UCSD-AML1 (cell line): ENCODE measurements at regions not wholly inside any gene's neighbourhood (a gene's known extent, or its start where the extent isn't known, plus 50 kb on each side); places are given as distances from the start of the nearest gene placed in this dataset.
A peak's percentile ranks its signal among the peaks of the same experiment; 100 is the strongest.
"Not testable (repeated sequence)": the region's sequence is repeated elsewhere in the genome, so short reads cannot be mapped to it uniquely, and the experiment has no call there.

ENCODE experiments used
- DNase-seq: peaks from one replicate; lab custom pipeline; 2025; ENCODE audit not compliant: unreplicated experiment; lab: John Stamatoyannopoulos, UW

- no peak for DNase-seq
Measured at GRCh38 chr3:127069814-127070440, 87.0 kb downstream of the PLXNA1 start.

- DNase-seq = no peak
Measured at GRCh38 chr3:127070776-127071175, 87.9 kb downstream of the PLXNA1 start.

DNA sequence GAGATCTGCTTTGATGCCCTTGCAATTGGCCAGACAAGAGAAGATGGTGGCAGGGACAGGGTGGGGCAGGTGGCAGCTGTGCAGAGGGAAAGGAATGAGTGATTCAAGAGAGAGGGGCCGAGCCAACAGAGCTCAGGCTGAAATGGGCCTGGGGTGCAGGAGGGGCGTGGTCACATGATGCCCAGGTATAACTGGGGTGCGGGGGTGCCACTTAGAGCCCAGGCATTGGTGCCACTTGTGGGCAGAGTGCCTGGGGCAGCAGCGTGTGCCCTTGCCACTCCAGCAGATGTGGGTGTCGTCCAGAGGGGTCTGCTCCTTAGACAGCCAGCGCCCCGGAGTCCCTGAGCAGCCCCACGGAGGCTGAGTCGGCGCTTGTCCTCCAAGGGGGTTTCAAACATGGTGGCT lies 88.7 kb downstream of the PLXNA1 start:
- no peak for DNase-seq

- DNase-seq = no peak
Measured at GRCh38 chr3:127072221-127072771, 89.4 kb downstream of the PLXNA1 start.

- DNase-seq = no peak
Measured at GRCh38 chr3:127072971-127073783, 90.3 kb downstream of the PLXNA1 start.

DNA sequence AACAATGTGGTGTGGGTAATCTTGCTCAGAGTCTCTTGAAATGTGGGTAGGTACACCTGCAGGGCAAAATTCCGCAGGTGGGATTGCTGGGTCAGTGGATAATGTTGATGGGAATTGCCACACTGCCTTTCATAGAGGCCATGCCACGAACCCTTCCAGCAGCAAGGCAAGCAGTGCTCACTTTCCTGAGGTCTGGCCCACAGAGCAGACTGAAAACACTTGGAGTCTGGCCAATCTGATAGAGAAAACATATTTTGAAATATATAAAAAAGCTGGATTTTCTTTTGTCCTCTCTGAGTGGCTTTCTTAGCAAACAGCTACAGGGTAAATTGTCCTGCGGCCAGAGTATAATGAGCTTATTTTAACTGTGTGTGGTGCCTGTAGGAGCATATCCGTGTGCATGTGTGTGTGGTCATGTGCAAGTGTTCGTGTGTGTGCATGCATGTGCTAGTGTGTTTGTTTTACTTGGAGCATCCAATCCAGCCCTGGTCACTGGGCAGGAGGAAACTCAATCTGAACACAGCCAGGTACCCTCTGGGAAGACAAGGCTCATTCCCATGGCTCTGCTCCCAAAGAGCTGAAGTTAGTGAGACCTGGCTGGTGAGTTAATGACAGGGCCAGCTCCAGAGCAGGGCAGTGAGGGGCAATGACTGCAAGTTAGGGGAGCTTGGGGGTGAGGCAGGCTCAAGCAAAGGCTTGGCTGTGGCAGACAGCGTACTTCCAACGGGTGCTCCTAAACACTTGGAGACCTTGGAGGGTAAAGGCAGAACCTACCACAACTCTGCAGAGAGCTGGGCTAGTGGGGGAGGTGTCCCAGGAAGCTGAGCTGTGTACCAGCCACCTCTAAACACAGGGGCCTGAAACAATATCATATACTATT lies 91.3 kb downstream of the PLXNA1 start:
- no peak for DNase-seq

DNA sequence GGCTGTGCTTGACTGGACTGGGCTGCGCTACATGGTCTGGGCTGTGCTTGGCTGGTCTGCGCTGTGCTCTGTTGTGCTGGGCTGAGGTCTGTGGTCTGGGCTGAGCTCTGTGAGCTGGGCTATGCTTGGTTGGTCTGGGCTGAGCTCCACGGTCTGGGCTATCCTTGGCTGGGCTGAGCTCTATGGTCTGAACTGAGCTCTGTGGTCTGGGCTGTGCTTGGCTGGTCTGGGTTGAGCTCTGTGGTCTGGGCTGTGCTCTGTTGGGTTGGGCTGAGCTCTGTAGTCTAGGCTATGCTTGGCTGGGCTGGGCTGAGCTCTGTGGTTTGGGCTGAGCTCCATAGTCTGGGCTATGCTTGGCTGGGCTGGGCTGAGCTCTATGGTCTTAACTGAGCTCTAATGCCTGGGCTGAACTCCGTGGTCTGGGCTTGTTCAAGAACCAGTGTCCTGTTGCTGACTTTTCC lies 92.0 kb downstream of the PLXNA1 start:
- DNase-seq = peak; percentile 49

DNA sequence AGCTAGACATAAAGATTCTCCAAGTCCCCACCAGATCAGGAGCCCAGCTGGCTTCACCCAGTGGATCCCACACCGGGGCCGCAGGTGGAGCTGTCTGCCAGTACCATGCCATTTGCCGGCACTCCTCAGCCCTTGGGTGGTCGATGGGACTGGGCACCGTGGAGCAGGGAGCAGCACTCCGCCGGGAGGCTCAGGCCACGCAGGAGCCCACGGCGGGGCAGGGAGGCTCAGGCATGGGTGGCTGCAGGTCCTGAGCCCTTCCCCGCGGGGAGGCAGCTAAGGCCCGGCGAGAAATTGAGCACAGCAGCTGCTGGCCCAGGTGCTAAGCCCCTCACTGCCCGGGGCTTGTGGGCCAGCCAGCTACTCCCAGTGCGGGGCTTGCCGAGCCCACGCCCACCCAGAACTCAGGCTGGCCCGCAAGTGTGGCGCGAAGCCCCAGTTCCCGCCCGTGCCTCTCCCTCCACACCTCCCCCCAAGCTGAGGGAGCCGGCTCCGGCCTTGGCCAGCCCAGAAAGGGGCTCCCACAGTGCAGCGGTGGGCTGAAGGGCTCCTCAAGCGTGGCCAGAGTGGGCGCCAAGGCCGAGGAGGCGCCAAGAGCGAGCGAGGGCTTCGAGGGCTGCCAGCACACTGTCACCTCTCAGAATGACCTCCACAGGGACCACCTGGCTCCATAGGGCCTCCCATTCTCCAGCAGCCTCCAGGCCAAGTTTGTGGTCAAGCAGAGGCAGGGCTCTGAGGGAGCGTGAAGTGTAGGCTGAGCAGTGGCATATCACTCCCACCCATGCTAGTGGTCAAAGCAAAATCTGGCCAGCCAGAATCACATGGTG lies 93.5 kb downstream of the PLXNA1 start:
- not testable (repeated sequence) for DNase-seq

DNA sequence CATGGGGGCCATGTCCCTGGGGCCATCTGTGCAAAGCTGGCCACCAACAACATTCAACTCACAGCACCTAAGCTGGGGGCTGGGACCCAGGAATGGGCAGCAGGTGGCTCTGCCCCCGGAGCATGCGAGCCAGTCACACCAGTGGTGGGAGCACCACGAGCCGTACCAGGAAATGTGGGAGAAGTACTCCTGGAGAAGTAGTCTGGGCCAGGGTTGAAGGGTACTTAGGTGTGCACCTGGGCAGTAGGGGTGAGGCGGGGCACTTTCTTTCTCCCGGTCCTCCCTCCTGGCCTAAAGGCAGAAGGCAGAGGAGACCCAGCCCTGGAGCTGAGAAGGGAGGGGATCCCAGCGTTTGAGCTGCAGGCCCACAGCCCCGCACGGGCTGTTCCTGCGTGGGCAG lies 94.2 kb downstream of the PLXNA1 start:
- DNase-seq = no peak

GRCh38 chr3:127077505-127078064 lies 94.7 kb downstream of the PLXNA1 start:
- no peak for DNase-seq

DNA sequence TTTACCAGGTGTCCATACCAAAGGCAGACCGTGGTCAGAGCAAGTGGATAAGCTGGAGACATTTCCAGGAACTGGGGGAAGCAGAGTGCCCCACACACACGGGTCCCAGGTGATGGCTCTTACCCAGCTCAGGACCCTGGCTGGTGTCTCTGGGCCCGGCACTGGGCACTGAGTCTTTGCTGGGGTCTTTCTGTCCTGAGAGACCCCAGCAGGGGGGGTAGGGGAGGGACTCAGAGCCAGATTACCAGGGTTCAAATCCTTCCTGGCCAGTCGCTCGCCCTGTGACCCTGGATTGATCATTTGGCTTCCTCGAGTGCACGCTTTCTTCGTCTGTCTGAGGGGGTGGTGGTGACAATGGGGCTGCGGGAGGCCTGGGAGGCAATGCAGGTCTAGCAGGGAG lies 95.7 kb downstream of the PLXNA1 start:
- no peak for DNase-seq

- DNase-seq = no peak
Measured at GRCh38 chr3:127079211-127079610, 96.3 kb downstream of the PLXNA1 start.

DNA sequence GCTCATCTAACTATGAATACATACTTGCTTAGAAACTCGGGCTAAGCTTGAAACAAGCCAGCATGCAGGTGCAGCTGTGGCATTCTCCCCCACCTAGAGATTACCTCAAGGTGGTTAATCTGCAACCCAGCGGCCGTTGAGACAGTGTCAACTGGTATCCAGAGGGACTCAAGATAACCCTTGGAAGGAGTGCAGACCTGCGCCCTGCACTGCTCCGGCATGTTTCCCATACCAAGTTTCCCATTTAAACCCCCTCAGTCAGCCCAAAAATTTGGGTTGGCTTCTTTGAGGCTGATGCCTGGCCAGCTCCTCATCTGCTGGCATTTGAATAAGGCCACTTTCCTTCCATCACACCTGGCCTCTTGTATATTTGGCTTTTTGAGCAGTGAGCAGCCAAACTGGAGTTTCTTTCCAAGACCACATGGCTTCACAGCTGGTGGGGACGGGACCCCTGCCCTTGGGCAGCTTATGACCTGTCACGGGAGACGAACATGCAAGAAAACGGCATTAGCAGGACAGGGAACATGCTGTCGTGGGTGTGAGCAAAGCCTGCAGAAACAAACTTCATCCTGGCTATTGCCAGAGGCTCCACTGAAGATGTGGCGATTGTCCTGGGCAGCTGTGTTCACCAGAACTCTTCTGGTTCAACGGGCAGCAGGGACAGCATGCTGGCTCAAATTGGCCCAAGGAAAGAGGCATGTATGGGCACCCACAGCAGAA lies 98.2 kb downstream of the PLXNA1 start:
- DNase-seq = no peak

- DNase-seq = no peak
Measured at GRCh38 chr3:127082066-127082465, 99.2 kb downstream of the PLXNA1 start.

DNA sequence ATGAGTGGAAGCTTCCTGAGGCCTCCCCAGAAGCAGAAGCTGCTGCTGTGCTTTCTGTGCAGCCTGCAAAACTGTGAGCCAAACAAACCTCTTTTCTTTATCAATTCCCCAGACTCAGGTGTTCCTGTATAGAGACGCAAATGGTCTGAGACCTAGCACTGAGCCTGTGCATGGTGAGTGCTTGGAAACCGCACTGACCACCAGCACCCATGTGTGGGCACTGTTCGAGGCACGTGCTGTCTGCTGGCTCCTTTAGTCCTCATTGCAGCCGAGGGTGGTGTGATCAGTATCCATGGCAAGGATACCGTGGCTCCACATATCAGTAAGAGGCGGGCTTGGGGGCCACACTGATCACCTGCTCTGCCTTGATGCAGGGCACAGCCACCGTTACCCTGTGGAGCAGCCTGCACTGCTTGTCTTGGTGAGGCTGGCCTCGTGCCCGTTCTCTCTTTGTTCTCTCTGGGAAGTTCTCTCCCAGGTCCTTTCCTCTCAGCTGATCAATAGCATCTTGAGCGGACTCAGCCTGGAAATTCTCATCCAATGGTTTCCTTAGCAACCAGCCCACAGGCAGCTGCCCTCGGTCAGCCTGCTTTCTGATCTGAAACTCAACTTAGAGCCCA lies 101.0 kb downstream of the PLXNA1 start:
- no peak for DNase-seq

DNA sequence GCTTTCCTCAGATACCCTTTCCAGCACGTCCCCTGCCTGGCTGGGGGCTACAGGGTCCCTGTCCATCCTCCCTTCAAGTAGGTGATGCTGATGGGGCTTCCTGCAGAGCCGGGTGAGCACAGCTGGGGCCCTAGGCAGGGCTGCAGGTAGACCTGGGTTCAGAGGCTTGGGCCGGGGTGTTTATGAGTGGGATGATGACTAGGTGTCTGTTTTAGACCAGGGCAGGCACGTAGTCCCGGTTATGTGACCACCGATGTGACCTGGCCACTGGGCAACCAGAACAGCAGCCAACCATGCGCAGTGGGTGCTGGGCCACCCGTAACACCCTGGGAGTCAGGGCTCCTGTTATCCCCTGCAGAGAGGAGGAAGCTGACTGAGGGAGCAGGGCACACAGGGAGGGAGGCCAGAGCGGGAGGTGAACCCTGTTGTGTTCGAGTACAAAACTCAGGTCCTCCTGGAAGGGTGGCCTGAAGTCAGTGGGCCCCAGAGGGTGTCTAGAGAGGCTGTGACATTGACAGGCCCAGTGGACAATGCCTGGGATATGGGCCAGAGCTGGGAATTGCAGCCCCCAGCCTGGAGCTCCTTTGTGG lies 101.6 kb downstream of the PLXNA1 start:
- DNase-seq = no peak

DNA sequence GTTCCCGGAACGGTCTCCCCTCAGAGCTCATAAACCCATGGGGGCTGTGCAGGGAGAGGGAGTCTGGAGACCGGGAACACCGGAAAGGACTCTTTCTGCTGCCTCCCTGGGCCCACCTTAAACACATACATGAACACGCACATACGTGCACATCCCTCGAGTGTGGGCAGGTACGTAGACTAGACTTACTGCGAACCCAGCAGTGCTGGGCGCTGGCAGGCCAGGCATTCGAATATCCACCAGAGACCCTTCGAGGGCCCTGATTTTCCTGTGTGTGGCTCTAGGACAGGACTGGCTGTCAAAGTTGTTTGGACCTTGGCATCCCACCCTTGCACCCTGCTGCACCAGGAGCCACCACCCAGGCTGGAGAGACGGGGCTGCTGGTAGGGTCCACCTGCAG lies 102.7 kb downstream of the PLXNA1 start:
- no peak for DNase-seq

DNA sequence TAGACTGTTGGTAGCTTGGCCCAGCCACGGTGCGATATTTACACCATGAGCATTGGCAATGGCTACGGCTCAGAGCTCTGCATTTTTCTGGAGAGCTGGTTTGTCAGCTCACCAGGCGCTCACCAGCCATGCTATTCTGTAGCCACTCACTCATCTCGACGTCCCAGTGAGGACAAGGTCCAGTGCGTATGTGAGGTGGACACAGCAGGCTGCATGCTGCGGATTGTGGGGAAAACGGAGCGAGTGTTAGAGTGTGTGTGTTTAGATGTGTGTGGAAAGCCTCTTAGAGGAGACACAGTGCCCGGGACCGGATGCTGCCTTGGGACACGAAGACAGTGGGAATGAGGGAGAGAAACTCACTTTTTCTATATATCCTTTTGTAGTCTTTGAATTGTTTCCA lies 103.7 kb downstream of the PLXNA1 start:
- DNase-seq = not testable (repeated sequence)

- no peak for DNase-seq
Measured at GRCh38 chr3:127087441-127087840, 104.5 kb downstream of the PLXNA1 start.
